Panc1 (cell line): ENCODE measurements at regions not wholly inside any gene's neighbourhood (a gene's known extent, or its start where the extent isn't known, plus 50 kb on each side); places are given as distances from the start of the nearest gene placed in this dataset.

ENCODE experiments used
- ATAC-seq: fragments of 200-7000 bp; cut with Tn5 transposase; 2 replicates; pipeline ENCODE4 v1.9.1; 2020; ENCODE audit warnings: mild to moderate bottlenecking, moderate library complexity
- BruUV-seq: library from RNA; stranded (reverse); fragments of 400-500 nt; replicated peaks from 2 replicates; lab custom pipeline; 2021; lab: Mats Ljungman, UMichigan
- CTCF ChIA-PET: fragments of 300-600 bp; sonication (Branson Sonifier 250); formaldehyde crosslinking; loops from one replicate; lab custom pipeline; 2022; ENCODE audit warnings: antibody characterized with exemption; lab: Charles Lee
- POLR2A ChIA-PET: fragments of 300-600 bp; sonication (Branson Sonifier 250); formaldehyde crosslinking; loops from one replicate; lab custom pipeline; 2022; ENCODE audit warnings: antibody characterized with exemption; lab: Charles Lee
- DNase-seq: peaks from one replicate; pipeline ENCODE4 v3.0.0-alpha.2; 2010; ENCODE audit warnings: low read depth, low spot score
- H3K27ac ChIP-seq: 2 replicates; pipeline ENCODE4 v1.5.1; 2011; ENCODE audit warnings: mild to moderate bottlenecking, low read length, inconsistent platforms
- H3K27me3 ChIP-seq: fragments of 200-500 bp; sonication (Bioruptor generic); 2 replicates; pipeline ENCODE4 v1.6.0; 2014; ENCODE audit warnings: low read length, inconsistent platforms; ENCODE audit not compliant: control insufficient read depth, insufficient read depth
- H3K36me3 ChIP-seq: fragments of 200-500 bp; sonication (Bioruptor generic); 2 replicates; pipeline ENCODE4 v1.5.1; 2014; ENCODE audit warnings: inconsistent platforms, mild to moderate bottlenecking, low read length, moderate library complexity; ENCODE audit not compliant: control insufficient read depth, insufficient read depth
- H3K4me1 ChIP-seq: 2 replicates; pipeline ENCODE4 v1.5.1; 2011; ENCODE audit warnings: inconsistent platforms, mild to moderate bottlenecking, low read length, moderate library complexity; ENCODE audit not compliant: control insufficient read depth, insufficient read depth
- H3K4me3 ChIP-seq, 2 experiments: 2 replicates each; pipeline ENCODE4 v1.5.1; 2011 to 2012; ENCODE audit warnings: low read depth in 2 of 2, low read length in 2 of 2, mild to moderate bottlenecking in 2 of 2, inconsistent platforms in 1 of 2, moderate library complexity in 1 of 2
- H3K9me3 ChIP-seq: fragments of 200-500 bp; sonication (Bioruptor generic); 2 replicates; pipeline ENCODE4 v1.5.1; 2014; ENCODE audit warnings: low read depth, mild to moderate bottlenecking, inconsistent platforms, low read length, moderate library complexity; ENCODE audit not compliant: control insufficient read depth, insufficient read depth
- POLR2AphosphoS5 ChIP-seq: IDR thresholded peaks from 2 replicates; pipeline ENCODE4 v1.6.1; 2012; ENCODE audit warnings: mild to moderate bottlenecking, low read depth, low read length, moderate library complexity
- SIN3A ChIP-seq: IDR thresholded peaks from 2 replicates; pipeline ENCODE4 v1.6.1; 2012; ENCODE audit warnings: low read depth, mild to moderate bottlenecking, low read length, moderate library complexity, borderline replicate concordance; ENCODE audit not compliant: insufficient read depth
- TCF7L2 ChIP-seq: IDR thresholded peaks from 2 replicates; pipeline ENCODE4 v1.6.1; 2011; ENCODE audit warnings: mild to moderate bottlenecking, low read depth, low read length, inconsistent platforms
- in situ Hi-C: cut with HindIII; loops from 2 replicates; pipeline ENCODE4 v1.10.0; 2016; ENCODE audit warnings: low sequenced_read_pairs, low pct_unique_long_range_greater_than_20kb
- intact Hi-C: fragments of 100-400 bp; cut with micrococcal nuclease; formaldehyde crosslinking; loops from one replicate; pipeline ENCODE4 v1.10.0; 2022; ENCODE audit not compliant: unreplicated experiment
- TF ChIP-seq, protein P1 (sequence below): fragments of 450-650 bp; IDR thresholded peaks from 2 replicates; pipeline ENCODE4 v1.5.1; 2017; ENCODE audit warnings: mild to moderate bottlenecking
- TF ChIP-seq, protein P2 (sequence below), 2 experiments: IDR thresholded peaks; 2 replicates each; pipeline ENCODE4 v1.6.1; 2011 to 2012; ENCODE audit warnings: low read depth in 2 of 2, control low read depth in 1 of 2, low read length in 1 of 2, mild to moderate bottlenecking in 1 of 2, moderate library complexity in 1 of 2; ENCODE audit not compliant: insufficient read depth in 1 of 2

DNA sequence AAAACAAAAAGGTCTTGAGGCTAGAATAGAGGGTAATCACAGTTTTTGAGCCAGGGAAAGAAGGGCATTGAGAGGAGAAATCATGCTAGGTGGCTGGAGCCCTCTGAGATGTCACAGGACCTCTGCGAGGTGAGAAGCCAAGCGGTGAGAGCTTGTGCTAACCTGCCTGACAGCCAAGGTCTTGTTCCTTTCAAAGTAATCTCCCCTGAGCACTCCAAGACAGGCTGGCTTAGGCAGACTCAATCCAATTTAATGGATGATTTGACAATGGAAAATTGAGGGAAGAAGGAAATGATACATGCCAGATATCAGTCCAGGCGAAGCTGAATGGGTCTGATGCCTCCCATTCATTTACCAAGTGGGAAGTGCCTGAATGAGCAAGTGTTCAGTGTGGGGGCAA, 311.9 kb upstream of the PTBP2 start:
- no TSS peak for BruUV-seq
- ATAC-seq (no peak), DNase-seq (no peak)
- ChIA-PET POLR2A (no interaction called here), CTCF (no interaction called here)
- in situ Hi-C loops, result no loop called here
- Histone ChIP-seq H3K9me3 (no peaks in the 10 kb centered on the region), H3K36me3 (no peaks in the 10 kb centered on the region), H3K27ac (no peak overlapping the region), H3K27me3 (no peaks in the 10 kb centered on the region), H3K4me3 (no peak overlapping the region), H3K4me1 (no peaks in the 10 kb centered on the region)
- no peak for TF ChIP-seq SIN3A
- TF ChIP-seq TCF7L2, result no peak
- TF ChIP-seq, protein P1, sequence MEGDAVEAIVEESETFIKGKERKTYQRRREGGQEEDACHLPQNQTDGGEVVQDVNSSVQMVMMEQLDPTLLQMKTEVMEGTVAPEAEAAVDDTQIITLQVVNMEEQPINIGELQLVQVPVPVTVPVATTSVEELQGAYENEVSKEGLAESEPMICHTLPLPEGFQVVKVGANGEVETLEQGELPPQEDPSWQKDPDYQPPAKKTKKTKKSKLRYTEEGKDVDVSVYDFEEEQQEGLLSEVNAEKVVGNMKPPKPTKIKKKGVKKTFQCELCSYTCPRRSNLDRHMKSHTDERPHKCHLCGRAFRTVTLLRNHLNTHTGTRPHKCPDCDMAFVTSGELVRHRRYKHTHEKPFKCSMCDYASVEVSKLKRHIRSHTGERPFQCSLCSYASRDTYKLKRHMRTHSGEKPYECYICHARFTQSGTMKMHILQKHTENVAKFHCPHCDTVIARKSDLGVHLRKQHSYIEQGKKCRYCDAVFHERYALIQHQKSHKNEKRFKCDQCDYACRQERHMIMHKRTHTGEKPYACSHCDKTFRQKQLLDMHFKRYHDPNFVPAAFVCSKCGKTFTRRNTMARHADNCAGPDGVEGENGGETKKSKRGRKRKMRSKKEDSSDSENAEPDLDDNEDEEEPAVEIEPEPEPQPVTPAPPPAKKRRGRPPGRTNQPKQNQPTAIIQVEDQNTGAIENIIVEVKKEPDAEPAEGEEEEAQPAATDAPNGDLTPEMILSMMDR, result no peak
- TF ChIP-seq, protein P2, sequence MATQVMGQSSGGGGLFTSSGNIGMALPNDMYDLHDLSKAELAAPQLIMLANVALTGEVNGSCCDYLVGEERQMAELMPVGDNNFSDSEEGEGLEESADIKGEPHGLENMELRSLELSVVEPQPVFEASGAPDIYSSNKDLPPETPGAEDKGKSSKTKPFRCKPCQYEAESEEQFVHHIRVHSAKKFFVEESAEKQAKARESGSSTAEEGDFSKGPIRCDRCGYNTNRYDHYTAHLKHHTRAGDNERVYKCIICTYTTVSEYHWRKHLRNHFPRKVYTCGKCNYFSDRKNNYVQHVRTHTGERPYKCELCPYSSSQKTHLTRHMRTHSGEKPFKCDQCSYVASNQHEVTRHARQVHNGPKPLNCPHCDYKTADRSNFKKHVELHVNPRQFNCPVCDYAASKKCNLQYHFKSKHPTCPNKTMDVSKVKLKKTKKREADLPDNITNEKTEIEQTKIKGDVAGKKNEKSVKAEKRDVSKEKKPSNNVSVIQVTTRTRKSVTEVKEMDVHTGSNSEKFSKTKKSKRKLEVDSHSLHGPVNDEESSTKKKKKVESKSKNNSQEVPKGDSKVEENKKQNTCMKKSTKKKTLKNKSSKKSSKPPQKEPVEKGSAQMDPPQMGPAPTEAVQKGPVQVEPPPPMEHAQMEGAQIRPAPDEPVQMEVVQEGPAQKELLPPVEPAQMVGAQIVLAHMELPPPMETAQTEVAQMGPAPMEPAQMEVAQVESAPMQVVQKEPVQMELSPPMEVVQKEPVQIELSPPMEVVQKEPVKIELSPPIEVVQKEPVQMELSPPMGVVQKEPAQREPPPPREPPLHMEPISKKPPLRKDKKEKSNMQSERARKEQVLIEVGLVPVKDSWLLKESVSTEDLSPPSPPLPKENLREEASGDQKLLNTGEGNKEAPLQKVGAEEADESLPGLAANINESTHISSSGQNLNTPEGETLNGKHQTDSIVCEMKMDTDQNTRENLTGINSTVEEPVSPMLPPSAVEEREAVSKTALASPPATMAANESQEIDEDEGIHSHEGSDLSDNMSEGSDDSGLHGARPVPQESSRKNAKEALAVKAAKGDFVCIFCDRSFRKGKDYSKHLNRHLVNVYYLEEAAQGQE (IDR thresholded peaks at IDR 0.05; ENCODE audit: insufficient read depth in 1 of 2, low read depth in 2 of 2, low read length in 1 of 2), result no peak
- no peak for TF ChIP-seq POLR2AphosphoS5
- intact Hi-C loops, result no loop called here

DNA sequence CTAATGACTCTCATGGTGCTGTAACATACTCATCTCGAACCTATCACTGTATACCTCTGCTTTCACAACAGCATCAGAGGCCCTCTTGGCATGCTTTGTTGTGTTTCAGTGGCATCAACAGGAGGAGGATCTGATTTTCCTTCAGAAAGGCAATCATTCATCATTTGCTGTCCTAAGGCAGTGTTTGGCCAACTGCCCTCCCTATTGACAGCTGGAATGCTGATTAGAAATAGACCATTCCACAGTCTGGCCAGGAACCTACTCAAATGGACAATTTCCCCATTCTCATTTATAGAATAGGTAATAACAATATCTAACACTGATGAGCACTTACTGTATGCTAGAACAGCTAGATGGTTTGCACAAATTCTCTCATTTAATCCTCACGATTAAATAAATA, 310.6 kb upstream of the PTBP2 start:
- Histone ChIP-seq H3K4me3 (no peak overlapping the region), H3K27ac (no peak overlapping the region), H3K9me3 (no peaks in the 10 kb centered on the region), H3K4me1 (no peaks in the 10 kb centered on the region), H3K36me3 (no peaks in the 10 kb centered on the region), H3K27me3 (no peaks in the 10 kb centered on the region)
- POLR2A ChIA-PET, result no interaction called here
- intact Hi-C loops, result no loop called here
- in situ Hi-C loops, result no loop called here
- ATAC-seq, result no peak
- TF ChIP-seq POLR2AphosphoS5 (no peak), SIN3A (no peak), TCF7L2 (no peak)
- TF ChIP-seq, protein P2 (IDR thresholded peaks at IDR 0.05; ENCODE audit: insufficient read depth in 1 of 2, low read depth in 2 of 2, low read length in 1 of 2), result no peak
- TF ChIP-seq, protein P1, result no peak
- CTCF ChIA-PET, result no interaction called here
- no peak for DNase-seq
- BruUV-seq, result no TSS peak
